Fibroblast of lung (primary cell): ENCODE measurements at regions not wholly inside any gene's neighbourhood (a gene's known extent, or its start where the extent isn't known, plus 50 kb on each side); places are given as distances from the start of the nearest gene placed in this dataset.

Experiments used
- DNase-seq, 2 donors: peaks; one replicate each; pipeline versions ENCODE4 v3.0.0 to v3.0.0-alpha.2; 2010; ENCODE audit warnings: low read depth in 2 of 2
- H2AFZ ChIP-seq: 2 replicates; pipeline ENCODE4 v1.5.1; 2012; ENCODE audit warnings: low read length, control low read depth, inconsistent platforms
- H3K27ac ChIP-seq: 2 replicates; pipeline ENCODE4 v1.5.1; 2011; ENCODE audit warnings: low read length, control low read depth; ENCODE audit not compliant: insufficient read depth
- H3K27me3 ChIP-seq: 2 replicates; pipeline ENCODE4 v1.5.1; 2011; ENCODE audit warnings: mild to moderate bottlenecking, low read length; ENCODE audit not compliant: control insufficient read depth, insufficient read depth
- H3K36me3 ChIP-seq: 2 replicates; pipeline ENCODE4 v1.5.1; 2011; ENCODE audit warnings: low read length; ENCODE audit not compliant: control insufficient read depth, insufficient read depth
- H3K4me1 ChIP-seq: 2 replicates; pipeline ENCODE4 v1.5.1; 2011; ENCODE audit warnings: low read length; ENCODE audit not compliant: control insufficient read depth, insufficient read depth; ENCODE audit errors: extremely low read depth
- H3K4me2 ChIP-seq: 2 replicates; pipeline ENCODE4 v1.5.1; 2011; ENCODE audit warnings: low read length, control low read depth; ENCODE audit not compliant: insufficient read depth; ENCODE audit errors: extremely low read depth
- H3K4me3 ChIP-seq, 4 experiments: fragments of 200-600 bp in 1 of 4; sonication (generic) in 1 of 4; replicated peaks in 1 of 4; 2 replicates each; pipeline ENCODE4 v1.5.1; 2011 to 2016; ENCODE audit warnings: low read length in 4 of 4, low read depth in 3 of 4, mild to moderate bottlenecking in 3 of 4, control low read depth in 2 of 4, inconsistent platforms in 1 of 4, mixed read lengths in 1 of 4; ENCODE audit not compliant: insufficient read depth in 1 of 4; ENCODE audit errors: control extremely low read depth in 1 of 4
- H3K79me2 ChIP-seq: 2 replicates; pipeline ENCODE4 v1.5.1; 2012; ENCODE audit warnings: mild to moderate bottlenecking, low read length, inconsistent platforms; ENCODE audit not compliant: control insufficient read depth, insufficient read depth
- H3K9ac ChIP-seq: 2 replicates; pipeline ENCODE4 v1.5.1; 2011; ENCODE audit warnings: mild to moderate bottlenecking, low read length, control low read depth; ENCODE audit not compliant: insufficient read depth
- H3K9me3 ChIP-seq: 2 replicates; pipeline ENCODE4 v1.5.1; 2012; ENCODE audit warnings: low read depth, low read length; ENCODE audit not compliant: control insufficient read depth, insufficient read depth
- H4K20me1 ChIP-seq: 2 replicates; pipeline ENCODE4 v1.5.1; 2011; ENCODE audit warnings: low read length; ENCODE audit not compliant: control insufficient read depth, insufficient read depth; ENCODE audit errors: extremely low read depth
- EZH2 ChIP-seq: IDR thresholded peaks from 2 replicates; pipeline ENCODE4 v1.5.1; 2012; ENCODE audit warnings: low read length, control low read depth, mild to moderate bottlenecking; ENCODE audit errors: missing control alignments
- TF ChIP-seq, protein P1 (sequence below), 2 donors: IDR thresholded peaks in 1 of 2; conservative IDR thresholded peaks in 1 of 2; 1 replicate in 1 of 2; 2 replicates in 1 of 2; pipeline ENCODE4 v1.5.1; 2011 to 2012; ENCODE audit warnings: low read length in 2 of 2, control low read depth in 1 of 2, inconsistent platforms in 1 of 2, low read depth in 1 of 2, mild to moderate bottlenecking in 1 of 2

DNA sequence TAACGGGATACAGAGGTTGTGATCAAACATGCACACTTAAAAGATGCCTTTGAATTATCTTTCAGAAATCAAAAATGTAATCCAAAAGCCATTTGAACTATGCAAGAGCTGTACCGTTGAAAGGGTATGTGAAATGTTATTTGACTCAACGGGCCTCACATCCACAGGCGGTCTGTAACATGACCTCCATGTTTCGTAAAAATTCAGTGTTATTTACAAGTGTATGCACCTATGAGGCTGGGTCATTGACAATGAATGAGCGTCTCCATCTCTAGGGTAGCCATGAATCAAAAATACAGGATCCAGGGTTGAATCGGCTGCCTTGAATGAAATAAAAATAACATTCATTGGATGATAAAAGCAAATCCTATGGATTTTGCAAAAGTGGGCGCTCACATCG, 100.1 kb downstream of the CRLF2 start:
- no peak overlapping the region for H2AFZ ChIP-seq
- peaks cover 8% of the 10 kb centered on the region for H3K9me3 ChIP-seq
- H3K4me3 ChIP-seq: no peak overlapping the region
- no peaks in the 10 kb centered on the region for H4K20me1 ChIP-seq
- H3K9ac ChIP-seq: no peak overlapping the region
- no peaks in the 10 kb centered on the region for H3K27me3 ChIP-seq
- no peak for DNase-seq
- no peaks in the 10 kb centered on the region for H3K4me1 ChIP-seq
- no peaks in the 10 kb centered on the region for H3K79me2 ChIP-seq
- H3K4me2 ChIP-seq: no peak overlapping the region
- H3K36me3 ChIP-seq: no peaks in the 10 kb centered on the region
- TF ChIP-seq, protein P1, sequence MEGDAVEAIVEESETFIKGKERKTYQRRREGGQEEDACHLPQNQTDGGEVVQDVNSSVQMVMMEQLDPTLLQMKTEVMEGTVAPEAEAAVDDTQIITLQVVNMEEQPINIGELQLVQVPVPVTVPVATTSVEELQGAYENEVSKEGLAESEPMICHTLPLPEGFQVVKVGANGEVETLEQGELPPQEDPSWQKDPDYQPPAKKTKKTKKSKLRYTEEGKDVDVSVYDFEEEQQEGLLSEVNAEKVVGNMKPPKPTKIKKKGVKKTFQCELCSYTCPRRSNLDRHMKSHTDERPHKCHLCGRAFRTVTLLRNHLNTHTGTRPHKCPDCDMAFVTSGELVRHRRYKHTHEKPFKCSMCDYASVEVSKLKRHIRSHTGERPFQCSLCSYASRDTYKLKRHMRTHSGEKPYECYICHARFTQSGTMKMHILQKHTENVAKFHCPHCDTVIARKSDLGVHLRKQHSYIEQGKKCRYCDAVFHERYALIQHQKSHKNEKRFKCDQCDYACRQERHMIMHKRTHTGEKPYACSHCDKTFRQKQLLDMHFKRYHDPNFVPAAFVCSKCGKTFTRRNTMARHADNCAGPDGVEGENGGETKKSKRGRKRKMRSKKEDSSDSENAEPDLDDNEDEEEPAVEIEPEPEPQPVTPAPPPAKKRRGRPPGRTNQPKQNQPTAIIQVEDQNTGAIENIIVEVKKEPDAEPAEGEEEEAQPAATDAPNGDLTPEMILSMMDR (conservative IDR thresholded peaks at IDR 0.05 in 1 of 2, IDR thresholded peaks at IDR 0.05 in 1 of 2; ENCODE audit: low read depth in 1 of 2, low read length in 2 of 2): no peak
- no peak for TF ChIP-seq EZH2
- H3K27ac ChIP-seq: no peak overlapping the region

GRCh38 chrX:1111601-1112300, 100.7 kb downstream of the CRLF2 start:
- Histone ChIP-seq H3K4me2 (no peak overlapping the region), H3K4me3 (no peak overlapping the region), H3K9me3 (peaks cover 8% of the 10 kb centered on the region), H2AFZ (no peak overlapping the region), H4K20me1 (no peaks in the 10 kb centered on the region), H3K79me2 (no peaks in the 10 kb centered on the region), H3K27me3 (no peaks in the 10 kb centered on the region), H3K9ac (no peak overlapping the region), H3K36me3 (no peaks in the 10 kb centered on the region), H3K27ac (no peak overlapping the region), H3K4me1 (no peaks in the 10 kb centered on the region)
- TF ChIP-seq EZH2: no peak
- TF ChIP-seq, protein P1 (conservative IDR thresholded peaks at IDR 0.05 in 1 of 2, IDR thresholded peaks at IDR 0.05 in 1 of 2; ENCODE audit: low read depth in 1 of 2, low read length in 2 of 2): no peak
- DNase-seq: no peak

GRCh38 chrX:1109580-1110119, 102.8 kb downstream of the CRLF2 start:
- no peak overlapping the region for H2AFZ ChIP-seq
- no peaks in the 10 kb centered on the region for H3K79me2 ChIP-seq
- no peak for DNase-seq
- no peak overlapping the region for H3K4me2 ChIP-seq
- H3K9me3 ChIP-seq: peaks cover 8% of the 10 kb centered on the region
- H3K9ac ChIP-seq: no peak overlapping the region
- no peaks in the 10 kb centered on the region for H4K20me1 ChIP-seq
- no peak for TF ChIP-seq EZH2
- TF ChIP-seq, protein P1 (conservative IDR thresholded peaks at IDR 0.05 in 1 of 2, IDR thresholded peaks at IDR 0.05 in 1 of 2; ENCODE audit: low read depth in 1 of 2, low read length in 2 of 2): no peak
- H3K36me3 ChIP-seq: no peaks in the 10 kb centered on the region
- H3K27me3 ChIP-seq: no peaks in the 10 kb centered on the region
- no peaks in the 10 kb centered on the region for H3K4me1 ChIP-seq
- no peak overlapping the region for H3K27ac ChIP-seq
- no peak overlapping the region for H3K4me3 ChIP-seq
